ENCODE measurements at regions not wholly inside any gene's neighbourhood (a gene's known extent, or its start where the extent isn't known, plus 50 kb on each side); places are given as distances from the start of the nearest gene placed in this dataset.
A peak's percentile ranks its signal among the peaks of the same experiment; 100 is the strongest.
"Not testable (repeated sequence)": the region's sequence is repeated elsewhere in the genome, so short reads cannot be mapped to it uniquely, and the experiment has no call there.

GRCh38 chr9:102416251-102416650, 578.9 kb upstream of the CYLC2 start:
- intact Hi-C loops (cut with DNase I); DNase-seq: not testable (repeated sequence)

GRCh38 chr9:102405218-102405867, 589.8 kb upstream of the CYLC2 start:
- intact Hi-C loops (cut with DNase I) = no loop called here
- DNase-seq = no peak

DNA sequence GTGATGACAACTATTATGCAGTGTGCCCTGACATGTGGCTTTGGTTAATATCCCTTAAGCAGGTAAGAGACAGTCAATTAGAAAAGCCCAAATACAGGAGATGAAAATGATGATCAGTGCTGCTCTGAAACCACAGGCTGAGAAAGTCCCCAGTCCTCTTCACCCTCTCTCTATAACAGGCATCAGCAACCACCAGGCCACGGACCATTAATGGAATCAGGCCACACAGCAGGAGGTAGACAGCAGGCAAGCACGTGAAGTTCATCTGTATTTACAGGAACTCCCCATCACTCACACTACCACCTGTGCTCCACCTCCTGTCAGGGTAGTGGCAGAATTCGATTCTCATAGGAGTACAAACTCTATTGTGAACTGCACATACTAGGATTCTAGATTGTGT, 591.6 kb upstream of the CYLC2 start:
- DNase-seq = no peak
- intact Hi-C loops (cut with DNase I) = no loop called here

- intact Hi-C loops (cut with DNase I) = no loop called here
- no peak for DNase-seq
These were observed 596.9 kb upstream of the CYLC2 start for GRCh38 chr9:102398205-102398604.

DNA sequence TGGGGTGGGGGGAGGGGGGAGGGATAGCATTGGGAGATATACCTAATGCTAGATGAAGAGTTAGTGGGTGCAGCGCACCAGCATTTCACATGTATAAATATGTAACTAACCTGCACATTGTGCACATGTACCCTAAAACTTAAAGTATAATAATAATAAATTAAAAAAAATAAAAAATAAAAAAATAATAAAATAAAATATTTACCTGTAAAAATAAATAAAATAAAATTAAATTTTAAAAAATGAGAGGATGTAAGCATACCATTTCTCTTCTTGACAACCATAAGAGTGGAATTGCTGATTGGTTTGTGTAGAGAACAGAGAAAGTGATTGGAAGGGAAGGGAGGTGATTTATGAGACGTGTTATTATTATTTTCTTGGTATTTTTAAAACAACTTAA, 609.5 kb upstream of the CYLC2 start:
- intact Hi-C loops (cut with DNase I); DNase-seq: not testable (repeated sequence)

DNA sequence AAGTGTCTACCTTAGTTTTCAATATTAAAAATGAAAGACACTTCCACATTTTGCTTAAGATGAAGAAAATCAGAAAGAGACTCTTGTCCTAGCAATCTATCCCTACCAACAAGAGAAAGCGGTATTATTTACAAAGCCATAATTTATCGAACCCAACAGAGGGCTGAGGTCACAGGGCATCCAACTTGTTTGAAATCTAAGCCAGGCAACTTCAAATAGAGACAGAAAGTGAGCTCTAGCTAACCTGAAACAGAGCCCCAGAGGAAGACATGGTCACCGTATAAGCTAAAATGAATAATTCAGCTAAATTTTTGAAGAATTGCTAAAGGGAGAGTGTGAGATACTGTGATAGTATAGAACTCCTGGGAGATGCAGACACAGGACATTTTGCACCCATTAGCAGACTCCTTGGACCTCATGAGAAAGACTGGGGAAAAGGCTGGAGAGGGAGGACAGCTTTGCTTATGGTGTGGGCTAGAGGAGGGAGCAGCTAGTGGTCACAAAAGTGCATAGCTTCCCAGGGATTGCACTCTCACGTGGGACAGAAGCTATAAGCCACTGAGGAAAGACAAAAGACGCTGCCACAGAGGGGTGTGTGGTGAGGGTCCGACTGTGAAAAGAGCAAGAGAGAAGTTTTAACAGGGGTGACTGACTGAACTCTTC, 624.2 kb upstream of the GRIN3A start:
- no peak for DNase-seq
- intact Hi-C loops (cut with DNase I) = no loop called here

- DNase-seq = no peak
- intact Hi-C loops (cut with DNase I) = no loop called here
These were observed 622.4 kb upstream of the GRIN3A start for GRCh38 chr9:102360846-102361245.

- intact Hi-C loops (cut with DNase I) = no loop called here
- DNase-seq = no peak
These were observed 617.5 kb upstream of the GRIN3A start for GRCh38 chr9:102355982-102356381.

DNA sequence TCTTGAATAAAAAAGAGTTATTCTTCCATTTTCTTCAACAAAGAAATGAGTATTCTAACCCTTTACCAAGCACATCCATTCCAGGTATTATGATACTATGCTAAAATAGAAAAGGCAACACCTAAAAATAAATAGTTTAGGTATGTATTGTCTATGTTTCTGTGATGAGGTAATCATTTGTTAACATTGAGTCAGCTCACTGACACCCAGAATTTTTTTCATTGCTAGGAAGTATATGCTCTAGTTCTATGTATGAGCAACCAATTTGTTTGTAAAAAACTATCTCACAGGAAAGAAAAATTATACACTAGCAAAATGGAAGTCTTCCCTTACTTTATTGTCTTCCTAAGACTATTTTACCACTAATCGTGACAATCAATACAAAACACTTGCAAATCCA, 615.6 kb upstream of the GRIN3A start:
- intact Hi-C loops (cut with DNase I) = no loop called here
- DNase-seq = no peak

DNA sequence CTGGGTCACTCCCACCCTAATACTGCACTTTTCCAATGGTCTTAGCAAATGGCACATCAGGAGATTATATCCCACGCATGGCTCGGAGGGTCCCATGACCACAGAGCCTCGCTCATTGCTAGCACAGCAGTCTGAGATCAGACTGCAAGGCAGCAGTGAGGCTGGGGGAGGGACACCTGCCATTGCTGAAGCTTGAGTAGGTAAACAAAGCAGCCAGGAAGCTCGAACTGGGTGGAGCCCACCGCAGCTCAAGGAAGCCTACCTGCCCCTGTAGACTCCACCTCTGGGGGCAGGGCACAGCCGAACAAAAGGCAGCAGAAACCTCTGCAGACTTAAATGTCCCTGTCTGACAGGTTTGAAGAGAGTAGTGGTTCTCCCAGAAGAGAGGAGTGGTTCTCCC, 599.0 kb upstream of the GRIN3A start:
- intact Hi-C loops (cut with DNase I) = not testable (repeated sequence)
- DNase-seq = peak in 2 of 10 donors; percentile 23 to 64

- intact Hi-C loops (cut with DNase I) = no loop called here
These were observed 570.9 kb upstream of the GRIN3A start for GRCh38 chr9:102309379-102309778.

DNA sequence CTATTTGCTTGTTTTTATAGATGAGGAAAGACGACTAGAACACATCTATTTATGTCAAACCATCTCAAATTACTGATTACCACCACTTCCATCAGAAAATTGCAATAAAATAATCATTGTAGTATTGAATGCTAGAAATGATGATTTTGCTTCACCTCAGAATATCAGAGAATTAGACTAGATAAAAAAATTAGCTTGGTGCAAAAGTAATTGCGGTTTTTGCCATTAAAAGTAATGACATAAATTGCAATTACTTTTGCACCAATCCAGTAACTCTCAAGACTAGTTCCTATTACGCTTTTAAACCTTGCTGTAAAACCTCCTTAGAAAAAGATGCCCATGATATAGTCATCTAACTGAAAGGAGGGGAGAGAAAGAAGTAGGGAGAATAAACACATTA, 556.7 kb upstream of the GRIN3A start:
- DNase-seq = no peak
- intact Hi-C loops (cut with DNase I) = no loop called here

More at GRCh38 chr9:102309379-102309778, 570.9 kb upstream of the GRIN3A start:
- DNase-seq = no peak

DNA sequence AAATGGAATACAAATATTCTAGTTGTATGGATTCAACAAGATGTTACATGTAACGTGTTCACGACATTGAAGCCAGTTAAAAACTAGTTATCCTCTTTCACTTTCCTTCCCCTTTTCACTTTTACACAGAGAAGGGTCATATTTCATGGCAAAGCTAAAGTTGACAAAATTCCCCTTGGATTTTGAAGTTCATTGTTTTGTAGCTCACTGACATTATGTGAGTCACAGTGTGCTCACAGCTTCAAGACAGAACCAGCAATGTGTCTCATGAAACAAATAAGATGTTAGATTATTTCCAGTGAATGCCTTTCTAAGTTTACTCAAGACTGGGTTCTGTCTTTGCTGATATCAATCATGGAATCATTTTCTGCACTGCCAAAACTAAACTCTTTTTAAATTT, 535.5 kb upstream of the GRIN3A start:
- DNase-seq = no peak
- intact Hi-C loops (cut with DNase I) = no loop called here

DNA sequence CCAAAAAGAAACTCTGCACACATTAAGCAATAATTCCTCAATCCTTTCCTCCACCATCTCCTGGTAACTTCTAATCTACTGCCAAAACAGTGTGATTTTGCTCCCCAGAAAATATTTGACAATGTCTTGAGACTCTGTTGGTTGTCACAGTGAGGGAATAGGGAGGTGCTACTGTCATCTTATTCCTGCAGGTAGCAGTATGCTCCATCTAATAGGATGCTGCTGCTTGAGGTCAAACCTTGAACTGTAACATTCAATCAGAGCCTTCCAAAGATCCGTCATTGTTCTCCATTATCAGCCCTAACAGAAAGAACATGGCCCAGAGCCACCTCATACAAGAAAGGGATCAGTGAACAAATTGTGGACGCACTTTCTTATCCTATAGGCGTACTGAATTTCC, 514.7 kb upstream of the GRIN3A start:
- intact Hi-C loops (cut with DNase I) = no loop called here

GRCh38 chr9:102244916-102245315, 506.5 kb upstream of the GRIN3A start:
- intact Hi-C loops (cut with DNase I) = no loop called here
- no peak for DNase-seq

More for the DNA sequence above, 514.7 kb upstream of the GRIN3A start:
- DNase-seq = no peak

- DNase-seq = no peak
- intact Hi-C loops (cut with DNase I) = no loop called here
These were observed 499.1 kb upstream of the GRIN3A start for GRCh38 chr9:102237520-102237919.

GRCh38 chr9:102237094-102237493, 498.6 kb upstream of the GRIN3A start:
- no peak for DNase-seq
- intact Hi-C loops (cut with DNase I) = no loop called here

- intact Hi-C loops (cut with DNase I) = not testable (repeated sequence)
- peak in 1 of 10 donors; percentile 47 for DNase-seq
These were observed 489.0 kb upstream of the GRIN3A start for GRCh38 chr9:102227416-102227815.

GRCh38 chr9:102225841-102226441, 487.5 kb upstream of the GRIN3A start:
- DNase-seq = no peak
- intact Hi-C loops (cut with DNase I) = no loop called here

- intact Hi-C loops (cut with DNase I) = not testable (repeated sequence)
- peak in 1 of 10 donors; percentile 33 for DNase-seq
These were observed 485.1 kb upstream of the GRIN3A start for GRCh38 chr9:102223320-102224136.

DNA sequence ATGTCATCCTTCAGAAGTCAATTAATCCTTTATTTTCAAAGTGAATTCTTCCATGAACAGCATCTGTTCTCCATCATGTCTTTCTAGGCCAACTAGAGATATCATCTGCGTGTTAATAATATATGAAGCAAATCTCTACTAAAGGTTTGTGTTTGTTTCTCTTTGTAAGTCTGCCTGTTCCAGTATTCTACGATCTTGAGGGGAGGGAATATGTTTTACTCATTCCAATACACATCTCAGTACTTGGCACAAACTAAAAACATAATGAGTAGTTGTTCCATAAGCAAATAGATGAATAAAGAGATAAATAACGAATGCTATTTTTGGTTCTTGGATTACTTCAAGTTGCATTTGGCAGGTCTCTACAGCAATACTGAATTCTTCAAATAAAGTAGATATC, 470.7 kb upstream of the GRIN3A start:
- intact Hi-C loops (cut with DNase I) = no loop called here
- no peak for DNase-seq

Measured in posterior cingulate gyrus (tissue), 11 donors.